ENCODE measurements at regions not wholly inside any gene's neighbourhood (a gene's known extent, or its start where the extent isn't known, plus 50 kb on each side); places are given as distances from the start of the nearest gene placed in this dataset.

GRCh38 chr14:96617635-96618034 is 115.5 kb downstream of the PAPOLA start:
- no peak for DNase-seq (ENCODE audit: low read depth in 1 of 2, low spot score in 1 of 2)

GRCh38 chr14:96622926-96623325 is 120.7 kb downstream of the PAPOLA start:
- no peak for DNase-seq (ENCODE audit: low read depth in 1 of 2, low spot score in 1 of 2)

GRCh38 chr14:96623676-96624484 is 121.7 kb downstream of the PAPOLA start:
- DNase-seq (ENCODE audit: low read depth in 1 of 2, low spot score in 1 of 2) = no peak

- DNase-seq (ENCODE audit: low read depth in 1 of 2, low spot score in 1 of 2) = no peak
Measured at GRCh38 chr14:96624661-96625425, 122.7 kb downstream of the PAPOLA start.

- no peak for DNase-seq (ENCODE audit: low read depth in 1 of 2, low spot score in 1 of 2)
Measured at GRCh38 chr14:96625426-96625985, 123.3 kb downstream of the PAPOLA start.

GRCh38 chr14:96626121-96626768 is 124.1 kb downstream of the PAPOLA start:
- no peak for DNase-seq (ENCODE audit: low read depth in 1 of 2, low spot score in 1 of 2)

- DNase-seq (ENCODE audit: low read depth in 1 of 2, low spot score in 1 of 2) = no peak
Measured at GRCh38 chr14:96626916-96627315, 124.7 kb downstream of the PAPOLA start.

GRCh38 chr14:96627386-96627785 is 125.2 kb downstream of the PAPOLA start:
- DNase-seq (ENCODE audit: low read depth in 1 of 2, low spot score in 1 of 2) = no peak

- DNase-seq (ENCODE audit: low read depth in 1 of 2, low spot score in 1 of 2) = no peak
Measured at GRCh38 chr14:96627811-96628775, 125.9 kb downstream of the PAPOLA start.

GRCh38 chr14:96629082-96629481 is 126.9 kb downstream of the PAPOLA start:
- no peak for DNase-seq (ENCODE audit: low read depth in 1 of 2, low spot score in 1 of 2)

GRCh38 chr14:96629558-96630222 is 127.5 kb downstream of the PAPOLA start:
- DNase-seq (ENCODE audit: low read depth in 1 of 2, low spot score in 1 of 2) = no peak

- no peak for DNase-seq (ENCODE audit: low read depth in 1 of 2, low spot score in 1 of 2)
Measured at GRCh38 chr14:96630281-96630680, 128.1 kb downstream of the PAPOLA start.

- no peak for DNase-seq (ENCODE audit: low read depth in 1 of 2, low spot score in 1 of 2)
Measured at GRCh38 chr14:96631030-96631429, 128.8 kb downstream of the PAPOLA start.

- DNase-seq (ENCODE audit: low read depth in 1 of 2, low spot score in 1 of 2) = no peak
Measured at GRCh38 chr14:96631621-96632362, 129.6 kb downstream of the PAPOLA start.

- no peak for DNase-seq (ENCODE audit: low read depth in 1 of 2, low spot score in 1 of 2)
Measured at GRCh38 chr14:96632363-96632758, 130.2 kb downstream of the PAPOLA start.

- DNase-seq (ENCODE audit: low read depth in 1 of 2, low spot score in 1 of 2) = no peak
Measured at GRCh38 chr14:96633096-96633495, 130.9 kb downstream of the PAPOLA start.

GRCh38 chr14:96634481-96634880 is 132.3 kb downstream of the PAPOLA start:
- no peak for DNase-seq (ENCODE audit: low read depth in 1 of 2, low spot score in 1 of 2)

- DNase-seq (ENCODE audit: low read depth in 1 of 2, low spot score in 1 of 2) = no peak
Measured at GRCh38 chr14:96634896-96635295, 132.7 kb downstream of the PAPOLA start.

- no peak for DNase-seq (ENCODE audit: low read depth in 1 of 2, low spot score in 1 of 2)
Measured at GRCh38 chr14:96635850-96636249, 133.7 kb downstream of the PAPOLA start.
